ENCODE measurements at regions not wholly inside any gene's neighbourhood (a gene's known extent, or its start where the extent isn't known, plus 50 kb on each side); places are given as distances from the start of the nearest gene placed in this dataset.

DNA sequence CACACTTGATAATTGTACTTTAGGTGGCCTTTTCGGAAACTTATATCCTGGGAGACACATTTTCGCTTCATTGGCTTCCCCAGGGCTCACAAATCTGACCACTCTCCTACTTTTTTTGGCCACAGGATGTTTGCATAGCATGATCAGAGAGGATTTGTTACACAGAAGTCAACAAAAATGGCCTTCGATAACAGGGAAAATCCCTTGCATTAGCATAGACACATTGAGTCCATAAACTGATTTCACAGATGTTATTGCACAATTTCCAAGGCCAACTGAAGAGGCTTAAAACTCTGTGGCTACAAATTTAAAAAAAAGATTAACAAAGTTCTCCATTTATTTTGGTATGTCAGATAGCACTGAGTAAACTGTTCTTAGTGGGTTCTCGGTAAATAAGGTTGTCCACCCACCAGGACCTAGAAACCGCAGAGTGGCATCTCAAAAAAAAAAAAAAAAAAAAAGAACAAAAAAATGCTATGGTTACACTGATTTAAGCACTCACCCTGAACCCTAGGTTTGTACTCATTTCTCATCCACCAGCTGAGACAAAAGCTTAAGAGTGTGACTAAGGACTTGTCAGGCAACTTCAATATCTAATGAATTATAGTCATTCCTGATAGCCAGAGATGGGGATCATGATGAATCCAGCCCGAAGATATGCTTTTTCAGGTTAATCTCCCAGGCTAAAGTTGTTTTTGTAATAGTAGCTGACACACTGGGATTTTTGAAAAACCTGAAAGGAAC lies 188.9 kb upstream of the SYNPR start:
- no peaks in the 10 kb centered on the region for H3K36me3 ChIP-seq (ENCODE audit: insufficient read depth, low read length)
- no peaks in the 10 kb centered on the region for H3K4me1 ChIP-seq (ENCODE audit: insufficient read depth, low read length, poor library complexity, severe bottlenecking)
- no peak overlapping the region for H3K4me3 ChIP-seq (ENCODE audit: low read depth, low read length, poor library complexity, severe bottlenecking)
- BruUV-seq (replicated peaks), result no TSS peak
- ChIA-PET CTCF (ENCODE audit: unreplicated experiment) (no interaction called here), POLR2A (interaction anchor here (0.7 kb wide), 1 partner anchor 8 kb away, joined by 3 read pairs; no protein-coding TSS in a partner anchor)
- H3K9me3 ChIP-seq (ENCODE audit: low read length), result no peaks in the 10 kb centered on the region
- TF ChIP-seq, protein P1, sequence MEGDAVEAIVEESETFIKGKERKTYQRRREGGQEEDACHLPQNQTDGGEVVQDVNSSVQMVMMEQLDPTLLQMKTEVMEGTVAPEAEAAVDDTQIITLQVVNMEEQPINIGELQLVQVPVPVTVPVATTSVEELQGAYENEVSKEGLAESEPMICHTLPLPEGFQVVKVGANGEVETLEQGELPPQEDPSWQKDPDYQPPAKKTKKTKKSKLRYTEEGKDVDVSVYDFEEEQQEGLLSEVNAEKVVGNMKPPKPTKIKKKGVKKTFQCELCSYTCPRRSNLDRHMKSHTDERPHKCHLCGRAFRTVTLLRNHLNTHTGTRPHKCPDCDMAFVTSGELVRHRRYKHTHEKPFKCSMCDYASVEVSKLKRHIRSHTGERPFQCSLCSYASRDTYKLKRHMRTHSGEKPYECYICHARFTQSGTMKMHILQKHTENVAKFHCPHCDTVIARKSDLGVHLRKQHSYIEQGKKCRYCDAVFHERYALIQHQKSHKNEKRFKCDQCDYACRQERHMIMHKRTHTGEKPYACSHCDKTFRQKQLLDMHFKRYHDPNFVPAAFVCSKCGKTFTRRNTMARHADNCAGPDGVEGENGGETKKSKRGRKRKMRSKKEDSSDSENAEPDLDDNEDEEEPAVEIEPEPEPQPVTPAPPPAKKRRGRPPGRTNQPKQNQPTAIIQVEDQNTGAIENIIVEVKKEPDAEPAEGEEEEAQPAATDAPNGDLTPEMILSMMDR (conservative IDR thresholded peaks at IDR 0.05; ENCODE audit: low read length), result no peak
- TF ChIP-seq EZH2phosphoT487 (IDR thresholded peaks at IDR 0.05; ENCODE audit: borderline replicate concordance, low read depth, low read length), result no peak
- H3K9me2 ChIP-seq (ENCODE audit: insufficient read depth, low read length), result no peaks in the 10 kb centered on the region
- no peak overlapping the region for H2AFZ ChIP-seq (ENCODE audit: low read length)
- intact Hi-C loops (cut with micrococcal nuclease; ENCODE audit: unreplicated experiment), result no loop called here
- H3K27ac ChIP-seq (ENCODE audit: low read depth, low read length, poor library complexity, severe bottlenecking), result no peak overlapping the region
- no peak overlapping the region for H3K4me2 ChIP-seq (ENCODE audit: low read length)
- no peaks in the 10 kb centered on the region for H3K79me2 ChIP-seq (ENCODE audit: insufficient read depth, low read depth, low read length)
- no peaks in the 10 kb centered on the region for H4K20me1 ChIP-seq (ENCODE audit: insufficient read depth, low read length)
- DNase-seq (ENCODE audit: low spot score), result no peak

DNA sequence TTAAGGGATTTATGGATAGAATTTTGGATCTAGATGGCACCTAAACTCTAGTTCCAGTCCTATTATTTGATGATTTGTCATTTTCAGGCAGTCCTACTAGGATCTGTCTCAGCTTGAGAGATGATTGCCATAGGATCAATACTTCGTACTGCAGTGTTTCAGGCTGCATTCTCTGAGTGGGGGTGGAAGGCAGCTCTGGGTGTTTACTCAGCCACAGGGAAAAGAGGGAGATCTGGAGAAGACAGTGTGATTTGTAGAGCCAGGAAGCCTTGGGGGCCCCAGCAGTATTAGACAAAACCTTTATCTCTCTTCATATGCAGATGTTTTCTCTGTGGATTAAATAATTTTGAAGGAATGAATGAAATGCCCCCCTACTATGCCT lies 188.4 kb upstream of the SYNPR start:
- Histone ChIP-seq H3K9me2 (ENCODE audit: insufficient read depth, low read length) (no peaks in the 10 kb centered on the region), H3K4me3 (ENCODE audit: low read depth, low read length, poor library complexity, severe bottlenecking) (no peak overlapping the region), H3K9me3 (ENCODE audit: low read length) (no peaks in the 10 kb centered on the region), H3K4me2 (ENCODE audit: low read length) (no peak overlapping the region), H3K36me3 (ENCODE audit: insufficient read depth, low read length) (no peaks in the 10 kb centered on the region), H3K4me1 (ENCODE audit: insufficient read depth, low read length, poor library complexity, severe bottlenecking) (no peaks in the 10 kb centered on the region), H3K27ac (ENCODE audit: low read depth, low read length, poor library complexity, severe bottlenecking) (no peak overlapping the region), H2AFZ (ENCODE audit: low read length) (no peak overlapping the region), H3K79me2 (ENCODE audit: insufficient read depth, low read depth, low read length) (no peaks in the 10 kb centered on the region), H4K20me1 (ENCODE audit: insufficient read depth, low read length) (no peaks in the 10 kb centered on the region)
- no peak for DNase-seq (ENCODE audit: low spot score)
- no TSS peak for BruUV-seq (replicated peaks)
- intact Hi-C loops (cut with micrococcal nuclease; ENCODE audit: unreplicated experiment), result no loop called here
- no peak for TF ChIP-seq EZH2phosphoT487 (IDR thresholded peaks at IDR 0.05; ENCODE audit: borderline replicate concordance, low read depth, low read length)
- TF ChIP-seq, protein P1 (conservative IDR thresholded peaks at IDR 0.05; ENCODE audit: low read length), result no peak
- ChIA-PET CTCF (ENCODE audit: unreplicated experiment) (no interaction called here), POLR2A (interaction anchor here (0.7 kb wide), 1 partner anchor 9 kb away, joined by 3 read pairs; no protein-coding TSS in a partner anchor)

DNA sequence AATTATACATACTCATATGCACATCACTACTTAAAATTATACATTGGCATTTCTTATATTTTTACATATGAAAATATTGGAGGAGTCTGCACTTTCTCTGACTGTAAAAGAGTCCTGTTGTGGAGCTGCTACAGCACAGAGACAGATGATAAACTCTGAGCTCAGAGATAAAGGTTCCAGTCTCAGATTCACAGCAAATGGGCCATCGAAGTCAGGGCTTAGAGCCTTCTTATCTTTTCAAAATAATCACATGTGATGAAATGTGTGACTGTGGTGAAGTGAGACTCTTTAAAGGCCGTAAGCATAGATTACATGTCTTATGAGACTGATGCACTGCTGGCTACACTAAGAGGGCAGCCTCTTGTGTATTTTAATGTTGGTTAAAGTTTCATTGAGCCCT lies 187.5 kb upstream of the SYNPR start:
- DNase-seq (ENCODE audit: low spot score), result no peak
- H3K36me3 ChIP-seq (ENCODE audit: insufficient read depth, low read length), result no peaks in the 10 kb centered on the region
- POLR2A ChIA-PET, result interaction anchor here (0.6 kb wide), 1 partner anchor 663 kb away, joined by 3 read pairs; no protein-coding TSS in a partner anchor
- no peaks in the 10 kb centered on the region for H3K9me2 ChIP-seq (ENCODE audit: insufficient read depth, low read length)
- TF ChIP-seq EZH2phosphoT487 (IDR thresholded peaks at IDR 0.05; ENCODE audit: borderline replicate concordance, low read depth, low read length), result no peak
- TF ChIP-seq, protein P1 (conservative IDR thresholded peaks at IDR 0.05; ENCODE audit: low read length), result no peak
- H3K4me3 ChIP-seq (ENCODE audit: low read depth, low read length, poor library complexity, severe bottlenecking), result no peak overlapping the region
- no peak overlapping the region for H2AFZ ChIP-seq (ENCODE audit: low read length)
- H3K9me3 ChIP-seq (ENCODE audit: low read length), result no peaks in the 10 kb centered on the region
- H3K4me1 ChIP-seq (ENCODE audit: insufficient read depth, low read length, poor library complexity, severe bottlenecking), result no peaks in the 10 kb centered on the region
- no TSS peak for BruUV-seq (replicated peaks)
- CTCF ChIA-PET (ENCODE audit: unreplicated experiment), result no interaction called here
- no peaks in the 10 kb centered on the region for H4K20me1 ChIP-seq (ENCODE audit: insufficient read depth, low read length)
- H3K27ac ChIP-seq (ENCODE audit: low read depth, low read length, poor library complexity, severe bottlenecking), result no peak overlapping the region
- intact Hi-C loops (cut with micrococcal nuclease; ENCODE audit: unreplicated experiment), result no loop called here
- H3K4me2 ChIP-seq (ENCODE audit: low read length), result no peak overlapping the region
- H3K79me2 ChIP-seq (ENCODE audit: insufficient read depth, low read depth, low read length), result no peaks in the 10 kb centered on the region
